GM18867 (cell line): ENCODE measurements at regions not wholly inside any gene's neighbourhood (a gene's known extent, or its start where the extent isn't known, plus 50 kb on each side); places are given as distances from the start of the nearest gene placed in this dataset.

Experiments
- ATAC-seq: cut with Tn5 transposase; IDR thresholded peaks from one replicate; pipeline ENCODE4 v1.9.1; 2021; ENCODE audit warnings: mild to moderate bottlenecking, moderate library complexity; ENCODE audit not compliant: unreplicated experiment

- no peak for ATAC-seq
Observed at GRCh38 chr4:41426539-41426938, 111.4 kb upstream of the LIMCH1 start.

GRCh38 chr4:41427306-41427882 lies 110.6 kb upstream of the LIMCH1 start:
- no peak for ATAC-seq

- ATAC-seq: no peak
Observed at GRCh38 chr4:41427931-41428600, 109.9 kb upstream of the LIMCH1 start.

- ATAC-seq: no peak
Observed at GRCh38 chr4:41428601-41429279, 109.2 kb upstream of the LIMCH1 start.

- ATAC-seq: no peak
Observed at GRCh38 chr4:41429280-41429669, 108.7 kb upstream of the LIMCH1 start.

GRCh38 chr4:41430792-41431191 lies 107.2 kb upstream of the LIMCH1 start:
- no peak for ATAC-seq

GRCh38 chr4:41431276-41431675 lies 106.7 kb upstream of the LIMCH1 start:
- ATAC-seq: no peak

GRCh38 chr4:41432219-41432618 lies 105.7 kb upstream of the LIMCH1 start:
- no peak for ATAC-seq

- ATAC-seq: no peak
Observed at GRCh38 chr4:41432881-41433280, 105.1 kb upstream of the LIMCH1 start.

GRCh38 chr4:41433361-41433760 lies 104.6 kb upstream of the LIMCH1 start:
- ATAC-seq: no peak

GRCh38 chr4:41435510-41435909 lies 102.4 kb upstream of the LIMCH1 start:
- no peak for ATAC-seq

- ATAC-seq: no peak
Observed at GRCh38 chr4:41436419-41436818, 101.5 kb upstream of the LIMCH1 start.

GRCh38 chr4:41437111-41437536 lies 100.8 kb upstream of the LIMCH1 start:
- peak; percentile 52 for ATAC-seq

GRCh38 chr4:41438931-41439297 lies 99.0 kb upstream of the LIMCH1 start:
- ATAC-seq: no peak

GRCh38 chr4:41442810-41443209 lies 95.1 kb upstream of the LIMCH1 start:
- ATAC-seq: no peak

- no peak for ATAC-seq
Observed at GRCh38 chr4:41443340-41444079, 94.4 kb upstream of the LIMCH1 start.

GRCh38 chr4:41446391-41446790 lies 91.6 kb upstream of the LIMCH1 start:
- ATAC-seq: no peak

- ATAC-seq: no peak
Observed at GRCh38 chr4:41446981-41447725, 90.8 kb upstream of the LIMCH1 start.

GRCh38 chr4:41448934-41449333 lies 89.0 kb upstream of the LIMCH1 start:
- ATAC-seq: no peak

- ATAC-seq: no peak
Observed at GRCh38 chr4:41451961-41452360, 86.0 kb upstream of the LIMCH1 start.
